ENCODE measurements at regions not wholly inside any gene's neighbourhood (a gene's known extent, or its start where the extent isn't known, plus 50 kb on each side); places are given as distances from the start of the nearest gene placed in this dataset.

- no peaks in the 10 kb centered on the region for H3K79me2 ChIP-seq (ENCODE audit: insufficient read depth, low read length)
- Mint-ChIP-seq H3K9me3 (no peaks in the 10 kb centered on the region), H3K4me1 (no peaks in the 10 kb centered on the region), H3K36me3 (no peaks in the 10 kb centered on the region), H3K27ac (no peak overlapping the region), H3K27me3 (ENCODE audit: low read depth in 3 of 3) (peaks cover 0 to 3% (median 0%) of the 10 kb centered on the region in 3 donors), H3K4me3 (no peak overlapping the region)
- no peak for TF ChIP-seq CTCF (IDR thresholded peaks at IDR 0.05)
- no peaks in the 10 kb centered on the region for H3K27me3 ChIP-seq (ENCODE audit: control insufficient read depth in 2 of 2, insufficient read depth in 2 of 2, low read length in 2 of 2)
- intact Hi-C loops (cut with micrococcal nuclease), result no loop called here
- H3K4me1 ChIP-seq (ENCODE audit: control insufficient read depth in 1 of 2, insufficient read depth in 2 of 2, low read length in 2 of 2), result no peaks in the 10 kb centered on the region
- H2AFZ ChIP-seq (ENCODE audit: insufficient read depth, low read depth, low read length, poor library complexity, severe bottlenecking), result no peak overlapping the region
- no CpG with 5 or more reads among the region's 2 CpGs for WGBS (ENCODE audit: insufficient coverage)
- H4K20me1 ChIP-seq (ENCODE audit: insufficient read depth, low read length), result no peaks in the 10 kb centered on the region
- H3K27ac ChIP-seq (ENCODE audit: low read depth in 1 of 2, low read length in 2 of 2), result no peak overlapping the region
- H3K9me3 ChIP-seq (replicated peaks in 1 of 2; ENCODE audit: control insufficient read depth in 1 of 2, insufficient read depth in 1 of 2, low read length in 2 of 2), result no peaks in the 10 kb centered on the region
- H3K9ac ChIP-seq (ENCODE audit: insufficient read depth, low read length, poor library complexity, severe bottlenecking), result no peak overlapping the region
- H3K4me2 ChIP-seq (replicated peaks; ENCODE audit: extremely low read depth, low read length, poor library complexity, severe bottlenecking), result no peak overlapping the region
- DNase-seq, result no peak
- no peaks in the 10 kb centered on the region for H3K36me3 ChIP-seq (replicated peaks in 1 of 2; ENCODE audit: control insufficient read depth in 1 of 2, insufficient read depth in 2 of 2, low read length in 2 of 2)
- no peak overlapping the region for H3K4me3 ChIP-seq (replicated peaks in 1 of 3; ENCODE audit: low read depth in 2 of 3, low read length in 3 of 3)
These were observed 53.1 kb upstream of the TMEM170B start for GRCh38 chr6:11484441-11484840.

- Histone ChIP-seq H3K4me2 (replicated peaks; ENCODE audit: extremely low read depth, low read length, poor library complexity, severe bottlenecking) (no peak overlapping the region), H3K4me1 (ENCODE audit: control insufficient read depth in 1 of 2, insufficient read depth in 2 of 2, low read length in 2 of 2) (peaks cover 0 to 4% of the 10 kb centered on the region in 2 donors), H3K27ac (ENCODE audit: low read depth in 1 of 2, low read length in 2 of 2) (no peak overlapping the region), H3K9me3 (replicated peaks in 1 of 2; ENCODE audit: control insufficient read depth in 1 of 2, insufficient read depth in 1 of 2, low read length in 2 of 2) (no peaks in the 10 kb centered on the region), H3K9ac (ENCODE audit: insufficient read depth, low read length, poor library complexity, severe bottlenecking) (no peak overlapping the region), H3K36me3 (replicated peaks in 1 of 2; ENCODE audit: control insufficient read depth in 1 of 2, insufficient read depth in 2 of 2, low read length in 2 of 2) (no peaks in the 10 kb centered on the region), H4K20me1 (ENCODE audit: insufficient read depth, low read length) (no peaks in the 10 kb centered on the region), H3K27me3 (ENCODE audit: control insufficient read depth in 2 of 2, insufficient read depth in 2 of 2, low read length in 2 of 2) (no peaks in the 10 kb centered on the region), H3K4me3 (replicated peaks in 1 of 3; ENCODE audit: low read depth in 2 of 3, low read length in 3 of 3) (no peak overlapping the region), H2AFZ (ENCODE audit: insufficient read depth, low read depth, low read length, poor library complexity, severe bottlenecking) (no peak overlapping the region), H3K79me2 (ENCODE audit: insufficient read depth, low read length) (no peaks in the 10 kb centered on the region)
- TF ChIP-seq CTCF (IDR thresholded peaks at IDR 0.05), result no peak
- WGBS (ENCODE audit: insufficient coverage), result 100% methylated on average over 1 of the region's 3 CpGs
- Mint-ChIP-seq H3K9me3 (peaks cover 0 to 2% (median 0%) of the 10 kb centered on the region in 7 donors), H3K36me3 (no peaks in the 10 kb centered on the region), H3K4me3 (no peak overlapping the region), H3K27ac (no peak overlapping the region), H3K27me3 (ENCODE audit: low read depth in 3 of 3) (peaks cover 0 to 3% (median 0%) of the 10 kb centered on the region in 3 donors), H3K4me1 (peaks cover 7% of the 10 kb centered on the region)
- intact Hi-C loops (cut with micrococcal nuclease), result no loop called here
- no peak for DNase-seq
These were observed 54.9 kb upstream of the TMEM170B start for GRCh38 chr6:11482616-11483015.
